Activated T-helper 1 cell treated with anti-CD3 and anti-CD28 coated beads, Interleukin-12 subunit alpha, Interleukin-12 subunit beta, Interleukin-2, Interleukin-4 antibody, amounts not matched to agents 30 ng/mL and 10 ng/mL and 1 ng/mL, durations not matched to agents 14 hours and 24 hours and 36 hours (primary cell): ENCODE measurements at regions not wholly inside any gene's neighbourhood (a gene's known extent, or its start where the extent isn't known, plus 50 kb on each side); places are given as distances from the start of the nearest gene placed in this dataset.

Experiments used
- DNase-seq: peaks from one replicate; pipeline ENCODE4 v3.0.0; 2021; ENCODE audit warnings: low spot score
- H3K27ac Mint-ChIP-seq: one replicate; pipeline ENCODE4 v1.8.0; 2021; ENCODE audit warnings: mild to moderate bottlenecking, mixed read lengths
- H3K27me3 Mint-ChIP-seq: one replicate; pipeline ENCODE4 v1.8.0; 2022; ENCODE audit warnings: mild to moderate bottlenecking, moderate library complexity, mixed read lengths; ENCODE audit not compliant: insufficient read depth
- H3K36me3 Mint-ChIP-seq: one replicate; pipeline ENCODE4 v1.8.0; 2021; ENCODE audit warnings: low read depth, mixed read lengths
- H3K4me1 Mint-ChIP-seq: one replicate; pipeline ENCODE4 v1.8.0; 2021; ENCODE audit warnings: low read depth, mixed read lengths
- H3K4me3 Mint-ChIP-seq: one replicate; pipeline ENCODE4 v1.8.0; 2021; ENCODE audit warnings: mild to moderate bottlenecking, moderate library complexity, mixed read lengths
- H3K9me3 Mint-ChIP-seq: one replicate; pipeline ENCODE4 v1.8.0; 2021; ENCODE audit warnings: mixed read lengths
- intact Hi-C: fragments of 100-400 bp; cut with micrococcal nuclease; formaldehyde crosslinking; loops from one replicate; pipeline ENCODE4 v1.15.1; 2024

- Mint-ChIP-seq H3K27ac (no peak overlapping the region), H3K4me3 (no peak overlapping the region)
- no peak for DNase-seq
Measured at GRCh38 chr4:111963158-111963700, 182.0 kb upstream of the FAM241A start.

GRCh38 chr4:111977419-111977965 is 167.8 kb upstream of the FAM241A start:
- intact Hi-C loops = no loop called here
- Mint-ChIP-seq H3K4me1 (no peaks in the 10 kb centered on the region), H3K27ac (no peak overlapping the region), H3K27me3 (peaks cover 4% of the 10 kb centered on the region), H3K36me3 (no peaks in the 10 kb centered on the region), H3K9me3 (no peaks in the 10 kb centered on the region), H3K4me3 (no peak overlapping the region)
- DNase-seq = no peak

More at GRCh38 chr4:111963158-111963700, 182.0 kb upstream of the FAM241A start:
- Mint-ChIP-seq H3K9me3 (no peaks in the 10 kb centered on the region), H3K4me1 (no peaks in the 10 kb centered on the region), H3K27me3 (peaks cover 2% of the 10 kb centered on the region), H3K36me3 (no peaks in the 10 kb centered on the region)
- intact Hi-C loops = no loop called here

- peaks cover 4% of the 10 kb centered on the region for H3K27me3 Mint-ChIP-seq
Measured at GRCh38 chr4:111979921-111980320, 165.3 kb upstream of the FAM241A start.

GRCh38 chr4:111982089-111982488 is 163.2 kb upstream of the FAM241A start:
- no peak for DNase-seq
- Mint-ChIP-seq H3K4me1 (no peaks in the 10 kb centered on the region), H3K27ac (no peak overlapping the region), H3K27me3 (peaks cover 7% of the 10 kb centered on the region), H3K36me3 (no peaks in the 10 kb centered on the region), H3K9me3 (no peaks in the 10 kb centered on the region), H3K4me3 (no peak overlapping the region)
- intact Hi-C loops = no loop called here

More at GRCh38 chr4:111979921-111980320, 165.3 kb upstream of the FAM241A start:
- Mint-ChIP-seq H3K4me1 (no peaks in the 10 kb centered on the region), H3K36me3 (no peaks in the 10 kb centered on the region), H3K27ac (no peak overlapping the region), H3K4me3 (no peak overlapping the region), H3K9me3 (no peaks in the 10 kb centered on the region)
- intact Hi-C loops = no loop called here
- no peak for DNase-seq

GRCh38 chr4:111984169-111984819 is 161.0 kb upstream of the FAM241A start:
- no peaks in the 10 kb centered on the region for H3K4me1 Mint-ChIP-seq
- no peak overlapping the region for H3K27ac Mint-ChIP-seq
- DNase-seq = no peak
- no peaks in the 10 kb centered on the region for H3K36me3 Mint-ChIP-seq
- H3K4me3 Mint-ChIP-seq = no peak overlapping the region
- no peaks in the 10 kb centered on the region for H3K9me3 Mint-ChIP-seq
- peaks cover 3% of the 10 kb centered on the region for H3K27me3 Mint-ChIP-seq
- intact Hi-C loops = no loop called here

- no peak for DNase-seq
- H3K27ac Mint-ChIP-seq = no peak overlapping the region
- peaks cover 3% of the 10 kb centered on the region for H3K27me3 Mint-ChIP-seq
- no peaks in the 10 kb centered on the region for H3K4me1 Mint-ChIP-seq
- H3K9me3 Mint-ChIP-seq = no peaks in the 10 kb centered on the region
- H3K4me3 Mint-ChIP-seq = no peak overlapping the region
- intact Hi-C loops = no loop called here
- H3K36me3 Mint-ChIP-seq = no peaks in the 10 kb centered on the region
Measured at GRCh38 chr4:111985426-111985825, 159.8 kb upstream of the FAM241A start.

- H3K27me3 Mint-ChIP-seq = peaks cover 3% of the 10 kb centered on the region
- H3K9me3 Mint-ChIP-seq = no peaks in the 10 kb centered on the region
- H3K4me3 Mint-ChIP-seq = no peak overlapping the region
- H3K27ac Mint-ChIP-seq = no peak overlapping the region
- H3K4me1 Mint-ChIP-seq = no peaks in the 10 kb centered on the region
- intact Hi-C loops = no loop called here
- H3K36me3 Mint-ChIP-seq = no peaks in the 10 kb centered on the region
- no peak for DNase-seq
Measured at GRCh38 chr4:111986095-111986494, 159.2 kb upstream of the FAM241A start.

GRCh38 chr4:111988514-111988913 is 156.7 kb upstream of the FAM241A start:
- Mint-ChIP-seq H3K36me3 (no peaks in the 10 kb centered on the region), H3K27me3 (peaks cover 6% of the 10 kb centered on the region), H3K9me3 (no peaks in the 10 kb centered on the region), H3K4me1 (no peaks in the 10 kb centered on the region), H3K27ac (no peak overlapping the region), H3K4me3 (no peak overlapping the region)
- intact Hi-C loops = no loop called here
- DNase-seq = no peak

- Mint-ChIP-seq H3K9me3 (no peaks in the 10 kb centered on the region), H3K27ac (no peak overlapping the region), H3K4me1 (no peaks in the 10 kb centered on the region), H3K36me3 (no peaks in the 10 kb centered on the region), H3K27me3 (peaks cover 8% of the 10 kb centered on the region), H3K4me3 (no peak overlapping the region)
- no peak for DNase-seq
- intact Hi-C loops = no loop called here
Measured at GRCh38 chr4:111989817-111990216, 155.4 kb upstream of the FAM241A start.

- peaks cover 5% of the 10 kb centered on the region for H3K27me3 Mint-ChIP-seq
- H3K27ac Mint-ChIP-seq = no peak overlapping the region
- no peak for DNase-seq
- no peaks in the 10 kb centered on the region for H3K9me3 Mint-ChIP-seq
- intact Hi-C loops = no loop called here
- no peak overlapping the region for H3K4me3 Mint-ChIP-seq
- H3K36me3 Mint-ChIP-seq = no peaks in the 10 kb centered on the region
- no peaks in the 10 kb centered on the region for H3K4me1 Mint-ChIP-seq
Measured at GRCh38 chr4:111991163-111991562, 154.1 kb upstream of the FAM241A start.

GRCh38 chr4:111991797-111992196 is 153.5 kb upstream of the FAM241A start:
- H3K4me1 Mint-ChIP-seq = no peaks in the 10 kb centered on the region
- DNase-seq = no peak
- H3K27ac Mint-ChIP-seq = no peak overlapping the region
- intact Hi-C loops = no loop called here
- H3K9me3 Mint-ChIP-seq = no peaks in the 10 kb centered on the region
- H3K27me3 Mint-ChIP-seq = peaks cover 5% of the 10 kb centered on the region
- H3K36me3 Mint-ChIP-seq = no peaks in the 10 kb centered on the region
- H3K4me3 Mint-ChIP-seq = no peak overlapping the region

- Mint-ChIP-seq H3K27me3 (peaks cover 5% of the 10 kb centered on the region), H3K4me1 (no peaks in the 10 kb centered on the region), H3K9me3 (no peaks in the 10 kb centered on the region), H3K36me3 (no peaks in the 10 kb centered on the region), H3K4me3 (no peak overlapping the region), H3K27ac (no peak overlapping the region)
- no peak for DNase-seq
- intact Hi-C loops = no loop called here
Measured at GRCh38 chr4:111992351-111993168, 152.7 kb upstream of the FAM241A start.

GRCh38 chr4:111994392-111994791 is 150.9 kb upstream of the FAM241A start:
- no peaks in the 10 kb centered on the region for H3K9me3 Mint-ChIP-seq
- H3K36me3 Mint-ChIP-seq = no peaks in the 10 kb centered on the region
- intact Hi-C loops = no loop called here
- H3K27me3 Mint-ChIP-seq = peaks cover 5% of the 10 kb centered on the region
- H3K27ac Mint-ChIP-seq = no peak overlapping the region
- H3K4me3 Mint-ChIP-seq = no peak overlapping the region
- H3K4me1 Mint-ChIP-seq = no peaks in the 10 kb centered on the region
- DNase-seq = no peak
